ENCODE measurements at regions not wholly inside any gene's neighbourhood (a gene's known extent, or its start where the extent isn't known, plus 50 kb on each side); places are given as distances from the start of the nearest gene placed in this dataset.

DNA sequence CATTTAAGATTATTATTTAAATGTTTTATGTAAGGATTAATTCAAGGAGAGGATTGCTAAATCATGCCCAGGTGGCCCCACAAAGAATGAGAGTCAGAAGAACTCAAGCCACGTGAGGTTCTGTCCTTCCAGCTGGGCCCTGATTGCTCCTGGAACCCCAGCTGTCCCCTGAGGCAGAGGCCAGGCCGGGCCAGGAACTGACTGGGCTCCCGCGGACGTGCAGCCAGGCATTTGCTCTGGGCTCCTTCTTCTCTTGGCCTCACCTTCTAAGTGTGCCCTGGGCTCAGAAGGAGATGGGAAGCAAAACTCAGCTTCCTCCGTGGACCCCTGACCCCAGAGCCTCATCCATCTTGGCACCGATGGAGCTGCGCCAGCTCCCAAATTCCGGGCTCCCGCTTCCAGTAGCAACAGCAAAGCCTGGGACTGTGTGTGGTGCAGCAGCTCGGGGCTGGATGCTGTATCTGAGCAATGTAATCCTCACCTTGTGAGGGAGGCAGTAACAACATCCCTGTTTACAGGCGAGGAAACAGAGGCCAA, 250.6 kb upstream of the PPP2R2D start:
- no TSS peak for BruUV-seq (replicated peaks)
- intact Hi-C loops (cut with micrococcal nuclease; ENCODE audit: unreplicated experiment) = no loop called here
- no peak overlapping the region for H3K9ac ChIP-seq (ENCODE audit: insufficient read depth, low read depth, low read length)
- no peak overlapping the region for H2AFZ ChIP-seq (ENCODE audit: low read length)
- FAIRE-seq (no peak), ATAC-seq (no peak), DNase-seq (ENCODE audit: low spot score) (no peak)
- no peaks in the 10 kb centered on the region for H3K4me1 ChIP-seq (ENCODE audit: insufficient read depth, low read length)
- H3K4me2 ChIP-seq (ENCODE audit: low read depth, low read length) = no peak overlapping the region
- TF ChIP-seq SRSF9 (IDR thresholded peaks at IDR 0.05; ENCODE audit: borderline replicate concordance, insufficient read depth, low read depth, low read length, poor library complexity, severe bottlenecking) (no peak), CBX5 (CRISPR knock-in tag; IDR thresholded peaks at IDR 0.05; ENCODE audit: borderline replicate concordance) (no peak), NFATC3 (CRISPR knock-in tag; IDR thresholded peaks at IDR 0.05) (no peak), ZNF772 (CRISPR knock-in tag; IDR thresholded peaks at IDR 0.05) (no peak), ZSCAN29 (CRISPR knock-in tag; conservative IDR thresholded peaks at IDR 0.05) (no peak)
- ChIA-PET POLR2A (no interaction called here), CTCF (ENCODE audit: low intra/inter-chr PET ratio, low total read pairs) (no interaction called here)
- no peak overlapping the region for H3K4me3 ChIP-seq (replicated peaks in 1 of 3; ENCODE audit: insufficient read depth in 1 of 3, low read depth in 2 of 3, low read length in 3 of 3)
- no peaks in the 10 kb centered on the region for H3K79me2 ChIP-seq (ENCODE audit: insufficient read depth, low read length)
- H3K27me3 ChIP-seq (ENCODE audit: control insufficient read depth in 1 of 2, insufficient read depth in 2 of 2, low read length in 2 of 2) = peaks cover 3 to 13% of the 10 kb centered on the region in 2 experiments; a peak in 4 of 5 replicates
- H3K36me3 ChIP-seq (replicated peaks in 1 of 2; ENCODE audit: control insufficient read depth in 1 of 2, insufficient read depth in 2 of 2, low read length in 2 of 2) = no peaks in the 10 kb centered on the region
- no peaks in the 10 kb centered on the region for H4K20me1 ChIP-seq (ENCODE audit: insufficient read depth, low read length)
- H3K27ac ChIP-seq (ENCODE audit: extremely low read length, insufficient read depth, low read length) = no peak overlapping the region
- in situ Hi-C loops (cut with HindIII; ENCODE audit: extremely low pct_ligation_motif_present, low pct_unique_long_range_greater_than_20kb) = no loop called here
- 35% methylated on average over 7 of the region's 12 CpGs for WGBS (ENCODE audit: low lambda C conversion rate)
- H3K9me3 ChIP-seq (ENCODE audit: low read length) = no peaks in the 10 kb centered on the region

DNA sequence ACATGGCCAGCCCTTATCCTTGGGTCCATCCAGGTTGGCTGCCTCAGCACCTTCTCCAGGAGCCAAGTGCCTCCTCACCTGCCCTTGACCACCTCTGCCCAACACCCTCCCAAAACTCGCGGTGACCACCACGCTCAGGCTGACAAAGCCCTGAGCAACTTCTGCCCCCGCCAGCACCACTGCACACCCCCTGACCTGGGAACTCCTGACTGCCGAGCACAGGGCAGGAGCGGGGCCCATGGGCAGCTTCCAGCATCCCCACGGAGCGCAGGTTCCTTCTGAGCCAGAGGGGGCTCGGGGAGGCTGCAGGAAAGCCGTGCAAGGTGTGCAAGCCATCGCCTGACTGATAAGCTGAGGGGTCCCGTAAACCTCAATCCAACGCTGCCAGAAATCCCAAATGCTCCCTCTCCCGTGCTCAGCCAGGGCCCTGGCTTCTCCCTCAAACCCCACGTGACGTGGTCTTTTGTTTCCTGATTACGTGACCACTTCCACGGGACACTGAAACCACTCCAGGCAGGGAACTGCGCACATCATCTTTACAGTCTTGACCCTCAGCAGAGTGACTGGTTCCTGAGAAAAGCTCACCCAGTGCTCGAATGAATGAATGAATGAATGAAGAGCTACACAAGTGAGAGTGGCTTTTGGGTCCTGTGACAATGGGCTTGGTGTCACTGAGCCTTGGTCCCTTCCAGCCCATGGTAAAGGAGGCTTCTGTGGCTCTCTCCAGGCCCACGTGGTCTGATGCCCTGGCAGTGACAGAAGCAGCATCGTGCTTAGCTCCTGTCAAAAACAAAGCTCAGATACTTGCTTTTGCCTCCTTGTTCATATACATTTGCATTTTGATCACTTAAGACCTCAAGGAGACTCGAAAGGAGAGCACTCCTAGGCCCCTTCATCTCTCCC, 249.8 kb upstream of the PPP2R2D start:
- Histone ChIP-seq H3K79me2 (ENCODE audit: insufficient read depth, low read length) (no peaks in the 10 kb centered on the region), H3K4me2 (ENCODE audit: low read depth, low read length) (no peak overlapping the region), H3K27me3 (ENCODE audit: control insufficient read depth in 1 of 2, insufficient read depth in 2 of 2, low read length in 2 of 2) (peaks cover 3 to 12% of the 10 kb centered on the region in 2 experiments; a peak in 4 of 5 replicates), H3K4me1 (ENCODE audit: insufficient read depth, low read length) (no peaks in the 10 kb centered on the region), H3K27ac (ENCODE audit: extremely low read length, insufficient read depth, low read length) (no peak overlapping the region), H3K9me3 (ENCODE audit: low read length) (no peaks in the 10 kb centered on the region), H3K4me3 (replicated peaks in 1 of 3; ENCODE audit: insufficient read depth in 1 of 3, low read depth in 2 of 3, low read length in 3 of 3) (no peak overlapping the region), H3K36me3 (replicated peaks in 1 of 2; ENCODE audit: control insufficient read depth in 1 of 2, insufficient read depth in 2 of 2, low read length in 2 of 2) (no peaks in the 10 kb centered on the region), H4K20me1 (ENCODE audit: insufficient read depth, low read length) (no peaks in the 10 kb centered on the region), H3K9ac (ENCODE audit: insufficient read depth, low read depth, low read length) (no peak overlapping the region), H2AFZ (ENCODE audit: low read length) (no peak overlapping the region)
- intact Hi-C loops (cut with micrococcal nuclease; ENCODE audit: unreplicated experiment) (no loop called here), in situ Hi-C loops (cut with HindIII; ENCODE audit: extremely low pct_ligation_motif_present, low pct_unique_long_range_greater_than_20kb) (no loop called here)
- ATAC-seq (no peak), DNase-seq (ENCODE audit: low spot score) (no peak), FAIRE-seq (no peak)
- CTCF ChIA-PET (ENCODE audit: low intra/inter-chr PET ratio, low total read pairs) = no interaction called here
- WGBS (ENCODE audit: low lambda C conversion rate) = 28% methylated on average over 16 of the region's 23 CpGs
- TF ChIP-seq PPARG (CRISPR knock-in tag; conservative IDR thresholded peaks at IDR 0.05) = no peak
- TF ChIP-seq ZNF598 (CRISPR knock-in tag; IDR thresholded peaks at IDR 0.05; ENCODE audit: borderline replicate concordance) = no peak
- TF ChIP-seq, protein P1, sequence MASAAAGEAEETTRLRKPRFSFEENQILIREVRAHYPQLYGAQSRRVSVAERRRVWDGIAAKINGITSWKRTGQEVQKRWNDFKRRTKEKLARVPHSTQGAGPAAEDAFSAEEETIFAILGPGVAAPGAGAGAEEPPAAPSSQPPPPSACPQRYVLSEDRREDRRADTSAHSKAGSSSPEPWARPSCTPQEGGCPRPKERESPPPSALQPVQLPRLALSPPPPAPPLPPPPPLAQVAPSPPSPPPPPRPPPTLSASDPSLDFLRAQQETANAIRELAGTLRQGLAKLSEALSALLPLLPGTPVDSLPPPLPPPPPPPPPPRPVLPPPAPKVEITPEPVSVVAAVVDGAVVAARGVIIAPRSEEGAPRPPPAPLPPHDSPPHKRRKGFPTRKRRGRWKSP (CRISPR knock-in tag; IDR thresholded peaks at IDR 0.05) = no peak
- TF ChIP-seq ZNF510 (CRISPR knock-in tag; IDR thresholded peaks at IDR 0.05; ENCODE audit: low read depth) = no peak
- no peak for TF ChIP-seq ZNF333 (CRISPR knock-in tag; IDR thresholded peaks at IDR 0.05; ENCODE audit: borderline replicate concordance)
- TF ChIP-seq CREB1 (IDR thresholded peaks at IDR 0.05) = peak; percentile 46; the same call in 1 of the 2 replicates
- no peak for TF ChIP-seq CREB1 (CRISPR knock-in tag; IDR thresholded peaks at IDR 0.05)
- POLR2A ChIA-PET = no interaction called here
- BruUV-seq (replicated peaks) = no TSS peak
